ENCODE measurements at regions not wholly inside any gene's neighbourhood (a gene's known extent, or its start where the extent isn't known, plus 50 kb on each side); places are given as distances from the start of the nearest gene placed in this dataset.

- TF ChIP-seq CTCF (IDR thresholded peaks at IDR 0.05) (no peak), EZH2 (IDR thresholded peaks at IDR 0.05; ENCODE audit: borderline replicate concordance, insufficient read depth, low read depth, low read length, poor library complexity, severe bottlenecking) (no peak)
Observed at GRCh38 chr9:63817622-63818518, 1467.1 kb downstream of the FOXD4L5 start.
